Activated T-cell treated with anti-CD3 and anti-CD28 coated beads for 48 hours (primary cell): ENCODE measurements at regions not wholly inside any gene's neighbourhood (a gene's known extent, or its start where the extent isn't known, plus 50 kb on each side); places are given as distances from the start of the nearest gene placed in this dataset.

Source experiments
- DNase-seq: peaks from one replicate; pipeline ENCODE4 v3.0.0-alpha.2; 2020; ENCODE audit warnings: low read depth

DNA sequence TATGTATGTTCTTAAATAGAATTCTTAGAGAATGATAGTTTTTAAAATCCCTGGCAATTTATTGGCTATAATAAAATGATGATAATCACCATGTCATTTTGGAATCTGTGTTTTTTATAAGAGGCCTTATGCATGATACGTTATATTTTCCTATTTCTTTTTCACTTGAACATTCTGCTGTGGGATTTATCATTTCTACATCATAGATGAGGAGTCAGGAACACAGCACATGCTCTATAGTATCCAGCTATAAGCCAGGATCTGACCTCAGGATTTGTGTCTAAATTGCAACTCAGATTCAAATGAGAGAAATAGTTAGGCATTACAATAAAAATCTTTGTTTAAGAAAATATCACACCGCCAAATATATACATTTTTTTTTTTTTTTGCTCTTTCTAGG, 928.0 kb downstream of the EFNB2 start:
- DNase-seq = no peak

- DNase-seq = no peak
These were observed 928.4 kb downstream of the EFNB2 start for GRCh38 chr13:105607016-105607415.

GRCh38 chr13:105602956-105603670, 932.3 kb downstream of the EFNB2 start:
- no peak for DNase-seq

- no peak for DNase-seq
These were observed 935.9 kb downstream of the EFNB2 start for GRCh38 chr13:105599477-105600037.

DNA sequence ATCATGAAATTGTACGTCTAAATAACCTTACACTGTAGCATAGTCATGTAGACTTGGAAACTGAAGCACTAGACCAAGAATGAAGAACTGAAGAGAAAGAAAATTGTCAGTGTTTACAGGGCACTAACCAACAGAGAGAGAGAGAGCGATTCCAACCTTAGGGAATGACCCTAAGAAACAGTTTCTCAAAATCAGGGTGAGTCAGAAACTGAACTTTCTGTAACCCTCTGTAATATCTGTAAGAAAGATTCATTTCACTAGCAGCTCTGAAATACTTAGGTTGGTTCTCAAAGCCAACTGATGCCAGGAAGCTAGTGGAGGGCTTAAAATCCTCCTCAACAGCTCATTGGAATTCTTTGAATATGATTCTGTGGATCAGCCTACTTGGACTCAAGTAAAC, 936.9 kb downstream of the EFNB2 start:
- no peak for DNase-seq

DNA sequence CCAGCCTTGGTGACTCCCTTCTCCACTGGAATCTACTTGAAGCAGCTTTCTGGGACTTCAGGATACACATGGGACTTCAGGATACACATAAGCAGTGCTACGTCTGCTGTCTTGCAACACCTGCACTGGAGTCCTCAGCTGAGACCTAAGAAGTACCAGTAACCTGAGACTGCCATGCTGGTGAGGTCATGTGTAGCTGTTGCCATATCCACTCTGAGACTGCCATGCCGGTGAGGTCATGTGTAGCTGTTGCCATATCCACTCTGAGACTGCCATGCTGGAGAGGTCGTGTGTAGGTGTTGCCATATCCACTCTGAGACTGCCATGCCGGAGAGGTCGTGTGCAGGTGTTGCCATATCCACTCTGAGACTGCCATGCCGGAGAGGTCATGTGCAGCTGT, 937.9 kb downstream of the EFNB2 start:
- DNase-seq = no peak

DNA sequence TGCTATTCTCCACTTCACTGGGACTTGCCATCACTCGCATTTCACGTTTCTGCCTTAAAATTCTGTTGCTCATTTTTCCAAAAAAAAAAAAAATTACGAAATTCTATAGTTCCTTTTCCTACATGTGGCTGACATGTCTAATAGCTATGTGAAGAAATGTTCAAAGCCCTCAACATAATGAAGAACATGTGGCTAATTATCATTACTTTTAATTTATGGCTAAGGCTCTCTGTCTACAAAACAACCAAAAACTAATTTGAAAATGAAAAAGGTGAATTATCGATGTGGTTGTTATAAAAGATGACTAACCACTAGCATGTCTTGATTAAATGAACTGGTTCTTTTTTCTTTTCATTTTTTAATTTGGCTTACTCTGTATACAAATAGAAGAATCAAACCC, 940.0 kb downstream of the EFNB2 start:
- DNase-seq = no peak

- DNase-seq = no peak
These were observed 944.2 kb downstream of the EFNB2 start for GRCh38 chr13:105591277-105591676.

- no peak for DNase-seq
These were observed 947.7 kb downstream of the EFNB2 start for GRCh38 chr13:105587786-105588185.

DNA sequence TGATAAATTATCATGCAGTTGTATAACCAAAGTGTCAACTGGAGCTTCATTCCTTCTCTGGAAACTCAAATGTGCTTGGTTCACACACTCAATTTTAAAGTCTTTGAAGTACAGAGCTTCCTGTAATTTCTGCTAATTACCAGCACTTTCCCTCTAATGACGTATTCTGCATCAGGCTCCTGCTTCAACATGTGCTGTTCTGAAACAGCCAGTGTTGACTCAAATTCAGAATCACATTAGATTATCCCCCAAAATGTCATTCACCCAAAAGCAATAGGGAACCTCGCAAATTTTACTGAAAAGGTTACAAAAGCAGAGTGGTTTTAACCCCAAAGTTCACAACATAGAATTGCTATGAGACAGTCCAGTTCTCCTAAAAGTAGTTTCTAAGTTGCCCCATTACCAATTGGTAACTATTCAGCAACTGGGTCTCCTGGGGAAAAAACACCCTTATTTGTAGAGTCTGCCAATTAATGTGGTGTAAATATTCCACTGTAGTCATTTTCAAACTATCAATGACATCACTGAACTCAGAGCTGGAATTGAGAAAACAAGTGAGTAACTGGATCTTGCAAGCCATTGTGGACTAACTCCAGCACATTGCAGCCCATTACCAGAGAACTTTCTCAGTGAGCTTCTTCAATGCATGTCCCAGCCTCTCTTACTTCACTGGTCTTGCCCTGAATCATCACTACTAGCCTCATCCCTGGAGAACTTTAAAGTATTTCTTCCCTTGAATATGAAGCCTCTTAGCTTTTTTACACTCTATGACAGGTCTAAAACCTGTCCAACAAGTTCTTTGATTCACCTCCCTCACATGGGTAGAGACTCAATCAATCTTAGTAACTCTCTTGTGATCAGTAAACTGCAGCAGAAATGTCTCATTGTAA, 955.4 kb downstream of the EFNB2 start:
- DNase-seq = no peak

- DNase-seq = no peak
These were observed 962.3 kb downstream of the EFNB2 start for GRCh38 chr13:105573136-105573535.

DNA sequence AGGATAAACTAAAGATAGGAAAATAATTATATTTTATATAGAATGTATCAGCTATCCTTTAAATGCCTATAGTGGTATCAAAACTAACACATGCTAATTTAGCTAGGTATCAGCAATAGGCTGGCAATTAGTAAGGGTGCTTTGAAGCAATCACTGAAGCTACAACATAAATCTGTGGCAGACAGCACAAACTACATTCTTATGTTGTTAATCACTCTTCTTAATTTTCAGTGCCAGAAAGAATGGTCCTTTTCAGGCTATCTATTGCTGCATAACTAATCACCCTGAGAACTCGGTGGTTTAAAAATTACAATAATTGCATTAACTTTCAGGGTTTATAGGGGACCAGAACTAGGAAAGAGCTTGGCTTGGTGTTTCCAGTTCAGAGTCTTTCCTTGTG, 963.1 kb downstream of the EFNB2 start:
- DNase-seq = no peak

DNA sequence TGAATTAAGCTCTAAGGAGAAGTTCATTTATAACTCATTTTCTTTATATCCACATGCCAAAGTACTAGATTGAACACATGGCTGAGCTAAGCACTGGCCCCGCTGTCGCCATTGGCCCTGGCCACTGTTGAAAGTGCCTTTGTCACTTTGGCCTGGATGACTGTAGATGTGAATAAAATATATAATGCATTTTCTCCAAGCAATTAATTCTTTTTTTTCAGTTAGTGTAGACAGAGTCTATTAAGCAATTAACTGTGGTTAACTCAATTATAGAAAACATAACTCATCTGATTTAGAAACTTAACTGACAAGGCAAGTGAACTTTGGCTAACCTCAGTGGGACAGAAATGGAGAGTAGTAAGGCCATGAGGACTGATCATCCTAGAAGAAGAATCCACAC, 965.6 kb downstream of the EFNB2 start:
- no peak for DNase-seq

DNA sequence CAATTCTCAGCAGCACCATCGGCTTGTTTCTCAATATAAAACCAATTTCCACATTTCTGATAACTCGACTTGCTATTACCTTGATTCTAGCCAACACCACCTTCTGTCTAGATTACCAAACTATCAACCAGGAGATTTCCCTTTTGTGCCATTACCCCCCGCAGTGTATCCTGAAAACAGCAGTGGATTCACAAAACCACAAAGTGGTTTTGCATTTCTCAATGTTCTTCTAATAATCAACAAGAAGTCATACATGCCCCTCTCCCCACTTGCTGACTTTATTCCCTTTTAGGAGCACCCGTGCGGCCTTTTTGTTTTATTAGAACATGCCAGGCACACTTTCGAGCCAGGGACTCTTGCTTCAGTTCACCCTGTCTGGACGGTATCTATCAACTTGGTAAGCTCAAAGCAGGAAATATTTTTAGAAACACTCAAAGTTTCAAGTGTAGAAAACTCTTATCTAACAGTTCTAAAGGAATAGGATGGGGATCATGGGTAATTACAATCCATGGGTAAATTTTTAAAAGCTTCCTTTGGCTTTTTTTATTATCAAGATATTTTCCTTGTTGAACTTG, 967.4 kb downstream of the EFNB2 start:
- DNase-seq = no peak

- DNase-seq = no peak
These were observed 970.2 kb downstream of the EFNB2 start for GRCh38 chr13:105565136-105565727.

- no peak for DNase-seq
These were observed 983.4 kb downstream of the EFNB2 start for GRCh38 chr13:105552078-105552477.

DNA sequence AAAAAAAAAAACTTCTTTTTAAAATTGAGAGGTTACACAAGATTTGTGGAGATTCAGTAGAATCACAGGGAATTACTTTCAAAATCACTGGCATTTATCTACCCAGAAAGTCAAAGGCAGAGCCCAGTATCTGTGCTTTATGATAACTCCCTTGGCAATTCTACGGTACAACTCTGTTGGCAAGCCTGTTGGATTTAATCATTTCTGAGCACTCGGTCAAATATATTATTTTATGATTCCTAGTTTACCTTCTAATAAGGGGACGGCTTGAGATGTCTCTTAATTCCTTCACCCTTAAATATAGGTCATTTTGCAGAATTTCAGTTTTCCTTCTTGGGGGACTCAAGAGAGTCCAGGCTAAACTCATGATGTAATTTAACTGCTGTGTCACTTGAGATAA, 987.6 kb downstream of the EFNB2 start:
- no peak for DNase-seq

DNA sequence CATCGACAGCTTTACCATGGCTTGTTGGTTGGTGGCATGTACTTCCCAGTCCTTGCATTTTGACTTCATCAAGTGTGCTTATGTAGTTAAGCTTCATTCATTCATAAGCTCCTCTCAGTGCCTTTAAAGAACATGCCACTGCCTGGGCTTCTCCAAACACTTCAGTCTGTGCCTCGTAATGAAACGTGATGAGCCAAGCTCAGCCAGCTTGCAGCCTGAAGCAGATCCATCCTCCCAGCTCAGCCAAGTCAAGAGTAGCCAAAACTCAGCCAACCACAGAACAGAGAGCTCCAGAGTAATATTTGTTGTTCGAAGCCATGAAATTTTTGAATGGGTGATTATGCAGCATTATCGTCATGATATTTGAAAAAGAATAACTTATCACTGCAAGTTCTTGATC, 989.7 kb downstream of the EFNB2 start:
- no peak for DNase-seq

GRCh38 chr13:105543742-105544141, 991.7 kb downstream of the EFNB2 start:
- no peak for DNase-seq

- DNase-seq = no peak
These were observed 993.9 kb downstream of the EFNB2 start for GRCh38 chr13:105541565-105541964.

DNA sequence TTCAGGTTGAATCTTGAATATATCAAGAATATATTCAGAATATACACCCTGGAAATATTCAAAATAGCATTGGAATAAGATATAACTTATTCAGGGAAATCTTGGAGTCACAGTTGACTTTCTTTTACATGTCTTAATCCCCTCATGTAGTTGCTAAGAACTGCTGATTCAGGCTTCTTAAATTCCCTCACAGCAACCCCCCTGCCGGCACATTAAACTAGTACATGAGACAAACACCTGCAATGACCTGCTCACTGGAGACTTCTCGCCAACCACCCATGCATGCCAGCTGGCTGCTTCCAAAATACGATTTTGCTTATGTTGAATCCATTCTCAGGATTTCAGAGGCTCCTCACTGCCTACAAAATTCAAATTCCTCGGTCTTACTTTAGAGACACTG, 997.1 kb downstream of the EFNB2 start:
- DNase-seq = no peak

DNA sequence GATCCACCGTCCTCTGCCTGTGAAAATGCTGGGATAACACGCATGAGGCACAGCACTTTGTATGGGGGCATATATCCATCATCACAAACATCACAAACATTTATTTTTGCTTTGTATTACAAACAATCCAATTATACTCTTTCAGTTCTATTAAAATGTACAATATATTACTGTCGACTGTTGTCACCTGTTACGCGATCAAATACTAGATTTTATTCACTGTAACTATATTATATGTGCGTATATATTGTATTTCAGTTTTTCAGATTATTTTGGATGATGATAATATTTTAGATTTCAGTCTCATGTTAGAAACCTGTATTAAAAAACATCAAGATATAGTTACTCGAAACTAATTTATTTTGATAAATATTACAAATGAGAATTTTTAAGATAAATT, 998.3 kb downstream of the EFNB2 start:
- DNase-seq = no peak
